ENCODE measurements at regions not wholly inside any gene's neighbourhood (a gene's known extent, or its start where the extent isn't known, plus 50 kb on each side); places are given as distances from the start of the nearest gene placed in this dataset.

DNA sequence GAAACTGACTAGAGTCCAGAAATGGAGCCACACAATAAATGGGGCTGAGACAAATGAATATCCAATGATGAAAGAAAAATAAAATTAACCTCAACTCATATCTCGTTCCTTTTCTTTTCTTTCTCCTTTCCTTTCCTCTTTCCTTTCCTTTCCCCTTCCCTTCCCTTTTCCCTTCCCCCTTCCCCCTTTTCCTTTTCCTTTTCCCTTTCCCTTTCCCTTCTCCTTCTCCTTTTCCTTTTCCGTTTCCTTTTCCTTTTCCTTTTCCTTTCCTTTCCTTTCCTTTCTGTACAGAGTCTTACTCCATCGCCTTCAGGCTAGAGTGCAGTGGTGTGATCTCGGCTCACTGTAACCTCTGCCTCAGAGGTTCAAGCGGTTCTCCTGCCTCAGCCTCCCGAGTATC is 146.3 kb downstream of the RTL9 start:
- no peak overlapping the region for H3K27ac ChIP-seq (ENCODE audit: extremely low read length, insufficient read depth, low read length)
- in situ Hi-C loops (cut with HindIII; ENCODE audit: extremely low pct_ligation_motif_present, low pct_unique_long_range_greater_than_20kb) = no loop called here
- H3K4me3 ChIP-seq (replicated peaks in 1 of 3; ENCODE audit: insufficient read depth in 1 of 3, low read depth in 2 of 3, low read length in 3 of 3) = no peak overlapping the region
- intact Hi-C loops (cut with micrococcal nuclease; ENCODE audit: unreplicated experiment) = no loop called here
- CTCF ChIA-PET (ENCODE audit: low intra/inter-chr PET ratio, low total read pairs) = no interaction called here
- ATAC-seq = no peak
- H2AFZ ChIP-seq (ENCODE audit: low read length) = no peak overlapping the region
- DNase-seq (ENCODE audit: low spot score) = no peak
- H3K27me3 ChIP-seq (ENCODE audit: control insufficient read depth in 1 of 2, insufficient read depth in 2 of 2, low read length in 2 of 2) = no peaks in the 10 kb centered on the region
- no TSS peak for BruUV-seq (replicated peaks)
- no peaks in the 10 kb centered on the region for H3K79me2 ChIP-seq (ENCODE audit: insufficient read depth, low read length)
- H3K4me1 ChIP-seq (ENCODE audit: insufficient read depth, low read length) = no peaks in the 10 kb centered on the region
- H3K4me2 ChIP-seq (ENCODE audit: low read depth, low read length) = no peak overlapping the region
- no peak overlapping the region for H3K9ac ChIP-seq (ENCODE audit: insufficient read depth, low read depth, low read length)
- H3K36me3 ChIP-seq (replicated peaks in 1 of 2; ENCODE audit: control insufficient read depth in 1 of 2, insufficient read depth in 2 of 2, low read length in 2 of 2) = no peaks in the 10 kb centered on the region
- no peak for FAIRE-seq
- H3K9me3 ChIP-seq (ENCODE audit: low read length) = no peaks in the 10 kb centered on the region
- POLR2A ChIA-PET = no interaction called here
- WGBS (ENCODE audit: low lambda C conversion rate) = 2% methylated on average over 6 of the region's 6 CpGs
- H4K20me1 ChIP-seq (ENCODE audit: insufficient read depth, low read length) = no peaks in the 10 kb centered on the region
- no peak for TF ChIP-seq KDM6A (CRISPR knock-in tag; IDR thresholded peaks at IDR 0.05; ENCODE audit: low read depth)
- TF ChIP-seq, protein P1, sequence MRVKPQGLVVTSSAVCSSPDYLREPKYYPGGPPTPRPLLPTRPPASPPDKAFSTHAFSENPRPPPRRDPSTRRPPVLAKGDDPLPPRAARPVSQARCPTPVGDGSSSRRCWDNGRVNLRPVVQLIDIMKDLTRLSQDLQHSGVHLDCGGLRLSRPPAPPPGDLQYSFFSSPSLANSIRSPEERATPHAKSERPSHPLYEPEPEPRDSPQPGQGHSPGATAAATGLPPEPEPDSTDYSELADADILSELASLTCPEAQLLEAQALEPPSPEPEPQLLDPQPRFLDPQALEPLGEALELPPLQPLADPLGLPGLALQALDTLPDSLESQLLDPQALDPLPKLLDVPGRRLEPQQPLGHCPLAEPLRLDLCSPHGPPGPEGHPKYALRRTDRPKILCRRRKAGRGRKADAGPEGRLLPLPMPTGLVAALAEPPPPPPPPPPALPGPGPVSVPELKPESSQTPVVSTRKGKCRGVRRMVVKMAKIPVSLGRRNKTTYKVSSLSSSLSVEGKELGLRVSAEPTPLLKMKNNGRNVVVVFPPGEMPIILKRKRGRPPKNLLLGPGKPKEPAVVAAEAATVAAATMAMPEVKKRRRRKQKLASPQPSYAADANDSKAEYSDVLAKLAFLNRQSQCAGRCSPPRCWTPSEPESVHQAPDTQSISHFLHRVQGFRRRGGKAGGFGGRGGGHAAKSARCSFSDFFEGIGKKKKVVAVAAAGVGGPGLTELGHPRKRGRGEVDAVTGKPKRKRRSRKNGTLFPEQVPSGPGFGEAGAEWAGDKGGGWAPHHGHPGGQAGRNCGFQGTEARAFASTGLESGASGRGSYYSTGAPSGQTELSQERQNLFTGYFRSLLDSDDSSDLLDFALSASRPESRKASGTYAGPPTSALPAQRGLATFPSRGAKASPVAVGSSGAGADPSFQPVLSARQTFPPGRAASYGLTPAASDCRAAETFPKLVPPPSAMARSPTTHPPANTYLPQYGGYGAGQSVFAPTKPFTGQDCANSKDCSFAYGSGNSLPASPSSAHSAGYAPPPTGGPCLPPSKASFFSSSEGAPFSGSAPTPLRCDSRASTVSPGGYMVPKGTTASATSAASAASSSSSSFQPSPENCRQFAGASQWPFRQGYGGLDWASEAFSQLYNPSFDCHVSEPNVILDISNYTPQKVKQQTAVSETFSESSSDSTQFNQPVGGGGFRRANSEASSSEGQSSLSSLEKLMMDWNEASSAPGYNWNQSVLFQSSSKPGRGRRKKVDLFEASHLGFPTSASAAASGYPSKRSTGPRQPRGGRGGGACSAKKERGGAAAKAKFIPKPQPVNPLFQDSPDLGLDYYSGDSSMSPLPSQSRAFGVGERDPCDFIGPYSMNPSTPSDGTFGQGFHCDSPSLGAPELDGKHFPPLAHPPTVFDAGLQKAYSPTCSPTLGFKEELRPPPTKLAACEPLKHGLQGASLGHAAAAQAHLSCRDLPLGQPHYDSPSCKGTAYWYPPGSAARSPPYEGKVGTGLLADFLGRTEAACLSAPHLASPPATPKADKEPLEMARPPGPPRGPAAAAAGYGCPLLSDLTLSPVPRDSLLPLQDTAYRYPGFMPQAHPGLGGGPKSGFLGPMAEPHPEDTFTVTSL (CRISPR knock-in tag; IDR thresholded peaks at IDR 0.05; ENCODE audit: borderline replicate concordance) = no peak
- TF ChIP-seq SIX1 (CRISPR knock-in tag; IDR thresholded peaks at IDR 0.05; ENCODE audit: borderline replicate concordance) = no peak
- TF ChIP-seq, protein P2, sequence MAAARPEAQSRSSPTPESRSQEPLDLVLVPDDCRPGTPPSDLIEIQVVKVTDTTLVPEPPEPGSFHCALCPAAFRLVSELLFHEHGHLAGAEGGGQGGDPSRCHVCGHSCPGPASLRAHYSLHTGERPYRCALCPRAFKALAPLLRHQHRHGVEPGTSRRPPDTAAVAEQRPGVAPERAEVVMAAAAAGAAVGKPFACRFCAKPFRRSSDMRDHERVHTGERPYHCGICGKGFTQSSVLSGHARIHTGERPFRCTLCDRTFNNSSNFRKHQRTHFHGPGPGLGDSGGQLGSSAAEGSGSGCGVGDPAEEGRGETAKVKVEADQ (CRISPR knock-in tag; IDR thresholded peaks at IDR 0.05; ENCODE audit: borderline replicate concordance) = no peak
- TF ChIP-seq, protein P3, sequence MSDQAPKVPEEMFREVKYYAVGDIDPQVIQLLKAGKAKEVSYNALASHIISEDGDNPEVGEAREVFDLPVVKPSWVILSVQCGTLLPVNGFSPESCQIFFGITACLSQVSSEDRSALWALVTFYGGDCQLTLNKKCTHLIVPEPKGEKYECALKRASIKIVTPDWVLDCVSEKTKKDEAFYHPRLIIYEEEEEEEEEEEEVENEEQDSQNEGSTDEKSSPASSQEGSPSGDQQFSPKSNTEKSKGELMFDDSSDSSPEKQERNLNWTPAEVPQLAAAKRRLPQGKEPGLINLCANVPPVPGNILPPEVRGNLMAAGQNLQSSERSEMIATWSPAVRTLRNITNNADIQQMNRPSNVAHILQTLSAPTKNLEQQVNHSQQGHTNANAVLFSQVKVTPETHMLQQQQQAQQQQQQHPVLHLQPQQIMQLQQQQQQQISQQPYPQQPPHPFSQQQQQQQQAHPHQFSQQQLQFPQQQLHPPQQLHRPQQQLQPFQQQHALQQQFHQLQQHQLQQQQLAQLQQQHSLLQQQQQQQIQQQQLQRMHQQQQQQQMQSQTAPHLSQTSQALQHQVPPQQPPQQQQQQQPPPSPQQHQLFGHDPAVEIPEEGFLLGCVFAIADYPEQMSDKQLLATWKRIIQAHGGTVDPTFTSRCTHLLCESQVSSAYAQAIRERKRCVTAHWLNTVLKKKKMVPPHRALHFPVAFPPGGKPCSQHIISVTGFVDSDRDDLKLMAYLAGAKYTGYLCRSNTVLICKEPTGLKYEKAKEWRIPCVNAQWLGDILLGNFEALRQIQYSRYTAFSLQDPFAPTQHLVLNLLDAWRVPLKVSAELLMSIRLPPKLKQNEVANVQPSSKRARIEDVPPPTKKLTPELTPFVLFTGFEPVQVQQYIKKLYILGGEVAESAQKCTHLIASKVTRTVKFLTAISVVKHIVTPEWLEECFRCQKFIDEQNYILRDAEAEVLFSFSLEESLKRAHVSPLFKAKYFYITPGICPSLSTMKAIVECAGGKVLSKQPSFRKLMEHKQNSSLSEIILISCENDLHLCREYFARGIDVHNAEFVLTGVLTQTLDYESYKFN (CRISPR knock-in tag; conservative IDR thresholded peaks at IDR 0.05) = no peak
- TF ChIP-seq U2AF1 (optimal IDR thresholded peaks at IDR 0.05; ENCODE audit: low read depth, low read length) = no peak
- no peak for TF ChIP-seq ZNF616 (CRISPR knock-in tag; IDR thresholded peaks at IDR 0.05; ENCODE audit: low read depth)
- TF ChIP-seq NR2F2 (IDR thresholded peaks at IDR 0.05; ENCODE audit: borderline replicate concordance, low read depth) = no peak
- TF ChIP-seq ZNF260 (CRISPR knock-in tag; IDR thresholded peaks at IDR 0.05; ENCODE audit: borderline replicate concordance, low read depth) = no peak
- TF ChIP-seq FOXA3 (CRISPR knock-in tag; IDR thresholded peaks at IDR 0.05) = no peak

Measured in HepG2 (cell line).